Breast epithelium (tissue), 4 donors: ENCODE measurements at regions not wholly inside any gene's neighbourhood (a gene's known extent, or its start where the extent isn't known, plus 50 kb on each side); places are given as distances from the start of the nearest gene placed in this dataset.

ENCODE experiments used
- DNase-seq, 2 donors: peaks; one replicate each; pipeline ENCODE4 v3.0.0-alpha.2; 2019; ENCODE audit warnings: low spot score in 2 of 2
- H3K27ac ChIP-seq, 2 donors: fragments of 200-600 bp; sonication (generic) in 1 of 2; one replicate each; pipeline ENCODE4 v1.5.1; 2016 to 2019; ENCODE audit warnings: mild to moderate bottlenecking in 1 of 2
- H3K27me3 ChIP-seq, 2 donors: fragments of 200-600 bp; sonication (generic) in 1 of 2; one replicate each; pipeline versions ENCODE4 v1.5.1 to v1.6.0; 2017 to 2019; ENCODE audit warnings: control low read depth in 1 of 2, mild to moderate bottlenecking in 1 of 2
- H3K36me3 ChIP-seq: fragments of 200-600 bp; one replicate; pipeline ENCODE4 v1.5.1; 2019
- H3K4me1 ChIP-seq, 2 donors: fragments of 200-600 bp; sonication (generic); one replicate each; pipeline ENCODE4 v1.5.1; 2016 to 2019; ENCODE audit warnings: control low read depth in 1 of 2
- H3K4me3 ChIP-seq, 3 donors: fragments of 200-600 bp; sonication (generic); 1 replicate in 2 of 3; 2 replicates in 1 of 3; pipeline ENCODE4 v1.5.1; 2016 to 2019; ENCODE audit warnings: mild to moderate bottlenecking in 3 of 3, moderate library complexity in 2 of 3
- H3K9me3 ChIP-seq, 2 donors: fragments of 200-600 bp; sonication (generic) in 1 of 2; one replicate each; pipeline ENCODE4 v1.5.1; 2016 to 2019; ENCODE audit warnings: control low read depth in 1 of 2
- POLR2A ChIP-seq: fragments of 450-650 bp; IDR thresholded peaks from one replicate; pipeline ENCODE4 v1.6.1; 2016; ENCODE audit warnings: antibody characterized with exemption, mild to moderate bottlenecking, moderate library complexity
- POLR2AphosphoS5 ChIP-seq, 3 donors: sonication (generic); formaldehyde crosslinking; IDR thresholded peaks; one replicate each; pipeline ENCODE4 v1.6.1; 2017; ENCODE audit warnings: antibody characterized with exemption in 3 of 3
- intact Hi-C: fragments of 100-400 bp; cut with DNase I; formaldehyde crosslinking; loops from one replicate; pipeline ENCODE4 v1.15.1; 2023; ENCODE audit warnings: low total_unique reads
- TF ChIP-seq, protein P1 (sequence below), 3 donors: fragments of 450-650 bp; IDR thresholded peaks; one replicate each; pipeline ENCODE4 v1.5.1; 2016 to 2017; ENCODE audit warnings: antibody characterized with exemption in 3 of 3, mild to moderate bottlenecking in 3 of 3, moderate library complexity in 3 of 3

DNA sequence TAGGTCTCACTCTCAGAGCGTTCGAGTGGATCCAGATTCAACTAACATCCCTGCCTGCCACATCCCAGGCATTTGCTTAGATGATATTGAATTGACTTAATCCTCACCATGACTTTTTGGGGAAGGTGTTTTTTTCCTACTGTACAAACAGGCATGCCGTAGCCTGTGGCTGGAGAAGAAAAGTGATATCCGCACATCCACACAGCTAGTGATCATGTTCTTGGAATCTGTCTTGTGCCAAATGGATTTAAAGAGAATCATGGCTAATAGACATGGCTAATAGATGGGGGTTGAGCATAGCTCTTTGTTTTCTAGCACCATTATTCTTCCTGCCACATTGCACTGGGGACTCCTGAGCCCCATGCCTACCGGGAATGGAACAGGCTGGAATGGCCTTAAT, 82.1 kb upstream of the THY1 start:
- no peaks in the 10 kb centered on the region for H3K4me1 ChIP-seq
- intact Hi-C loops, result no loop called here
- no peaks in the 10 kb centered on the region for H3K9me3 ChIP-seq
- TF ChIP-seq POLR2A, result no peak
- TF ChIP-seq POLR2AphosphoS5 (IDR thresholded peaks at IDR 0.05), result no peak
- TF ChIP-seq, protein P1, sequence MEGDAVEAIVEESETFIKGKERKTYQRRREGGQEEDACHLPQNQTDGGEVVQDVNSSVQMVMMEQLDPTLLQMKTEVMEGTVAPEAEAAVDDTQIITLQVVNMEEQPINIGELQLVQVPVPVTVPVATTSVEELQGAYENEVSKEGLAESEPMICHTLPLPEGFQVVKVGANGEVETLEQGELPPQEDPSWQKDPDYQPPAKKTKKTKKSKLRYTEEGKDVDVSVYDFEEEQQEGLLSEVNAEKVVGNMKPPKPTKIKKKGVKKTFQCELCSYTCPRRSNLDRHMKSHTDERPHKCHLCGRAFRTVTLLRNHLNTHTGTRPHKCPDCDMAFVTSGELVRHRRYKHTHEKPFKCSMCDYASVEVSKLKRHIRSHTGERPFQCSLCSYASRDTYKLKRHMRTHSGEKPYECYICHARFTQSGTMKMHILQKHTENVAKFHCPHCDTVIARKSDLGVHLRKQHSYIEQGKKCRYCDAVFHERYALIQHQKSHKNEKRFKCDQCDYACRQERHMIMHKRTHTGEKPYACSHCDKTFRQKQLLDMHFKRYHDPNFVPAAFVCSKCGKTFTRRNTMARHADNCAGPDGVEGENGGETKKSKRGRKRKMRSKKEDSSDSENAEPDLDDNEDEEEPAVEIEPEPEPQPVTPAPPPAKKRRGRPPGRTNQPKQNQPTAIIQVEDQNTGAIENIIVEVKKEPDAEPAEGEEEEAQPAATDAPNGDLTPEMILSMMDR (IDR thresholded peaks at IDR 0.05), result no peak
- H3K4me3 ChIP-seq, result no peak overlapping the region
- H3K27ac ChIP-seq, result no peak overlapping the region
- no peak for DNase-seq
- no peaks in the 10 kb centered on the region for H3K36me3 ChIP-seq
- peaks cover 0 to 4% of the 10 kb centered on the region in 2 donors for H3K27me3 ChIP-seq

DNA sequence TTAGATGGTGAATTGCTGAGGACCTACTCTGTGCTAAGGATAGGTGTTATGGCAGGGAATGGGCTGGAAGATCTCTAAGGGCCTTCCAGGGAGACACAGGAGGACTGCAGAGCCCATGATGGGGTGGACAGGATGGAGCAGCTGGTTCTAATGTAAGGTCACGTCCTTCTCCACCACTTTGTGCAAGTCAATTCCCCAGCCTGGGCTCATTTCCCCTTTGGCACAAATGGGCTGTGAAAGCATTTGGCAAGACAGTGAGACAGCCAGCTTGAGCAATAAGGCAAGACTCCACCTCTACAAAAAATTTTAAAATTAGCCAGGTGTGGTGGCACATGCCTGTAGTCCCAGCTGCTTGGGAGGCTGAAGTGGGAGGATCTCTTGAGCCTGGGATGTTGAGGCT, 81.4 kb upstream of the THY1 start:
- TF ChIP-seq POLR2A (no peak), POLR2AphosphoS5 (IDR thresholded peaks at IDR 0.05) (no peak)
- TF ChIP-seq, protein P1 (IDR thresholded peaks at IDR 0.05), result no peak
- no peak overlapping the region for H3K27ac ChIP-seq

GRCh38 chr11:119501777-119502405, 78.9 kb upstream of the THY1 start:
- intact Hi-C loops, result no loop called here
- Histone ChIP-seq H3K9me3 (no peaks in the 10 kb centered on the region), H3K4me3 (no peak overlapping the region), H3K36me3 (no peaks in the 10 kb centered on the region), H3K27ac (no peak overlapping the region), H3K4me1 (no peaks in the 10 kb centered on the region), H3K27me3 (peaks cover 0 to 4% of the 10 kb centered on the region in 2 donors)
- TF ChIP-seq POLR2AphosphoS5 (IDR thresholded peaks at IDR 0.05) (no peak), POLR2A (no peak)
- TF ChIP-seq, protein P1 (IDR thresholded peaks at IDR 0.05), result no peak
- no peak for DNase-seq

More for the DNA sequence above, 81.4 kb upstream of the THY1 start:
- intact Hi-C loops, result no loop called here
- H3K36me3 ChIP-seq, result no peaks in the 10 kb centered on the region
- DNase-seq, result no peak
- no peak overlapping the region for H3K4me3 ChIP-seq
- no peaks in the 10 kb centered on the region for H3K4me1 ChIP-seq
- no peaks in the 10 kb centered on the region for H3K9me3 ChIP-seq
- H3K27me3 ChIP-seq, result peaks cover 0 to 4% of the 10 kb centered on the region in 2 donors

DNA sequence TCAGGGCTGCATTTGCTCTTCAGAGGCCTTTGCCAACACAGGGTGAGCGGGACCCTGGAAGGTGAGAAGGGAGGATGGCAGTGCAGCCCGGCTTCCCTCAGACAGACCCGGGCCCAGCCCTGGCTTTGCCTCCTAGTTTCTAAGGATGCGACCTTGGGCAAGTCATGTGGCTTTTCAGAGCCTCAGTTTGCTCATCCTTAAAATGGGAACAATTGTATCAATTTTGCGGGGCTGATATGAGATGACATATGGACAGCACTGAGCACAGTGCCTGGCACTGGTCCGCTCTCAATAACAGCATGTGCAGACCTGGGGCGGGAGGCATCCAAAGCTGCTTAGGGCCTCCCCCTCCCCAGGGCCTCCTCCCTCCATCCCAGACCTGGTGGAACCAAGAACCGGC, 74.7 kb upstream of the THY1 start:
- no peak for TF ChIP-seq POLR2A
- TF ChIP-seq, protein P1 (IDR thresholded peaks at IDR 0.05), result no peak
- Histone ChIP-seq H3K27me3 (peaks cover 0 to 4% of the 10 kb centered on the region in 2 donors), H3K27ac (no peak overlapping the region), H3K36me3 (no peaks in the 10 kb centered on the region), H3K4me3 (no peak overlapping the region), H3K9me3 (no peaks in the 10 kb centered on the region), H3K4me1 (no peaks in the 10 kb centered on the region)
- DNase-seq, result no peak
- intact Hi-C loops, result no loop called here

GRCh38 chr11:119496997-119497396, 74.0 kb upstream of the THY1 start:
- Histone ChIP-seq H3K4me3 (no peak overlapping the region), H3K27me3 (peaks cover 0 to 2% of the 10 kb centered on the region in 2 donors), H3K36me3 (no peaks in the 10 kb centered on the region), H3K4me1 (no peaks in the 10 kb centered on the region), H3K9me3 (no peaks in the 10 kb centered on the region), H3K27ac (no peak overlapping the region)
- no peak for DNase-seq
- TF ChIP-seq POLR2A (no peak), POLR2AphosphoS5 (IDR thresholded peaks at IDR 0.05) (no peak)
- TF ChIP-seq, protein P1 (IDR thresholded peaks at IDR 0.05), result no peak
- intact Hi-C loops, result no loop called here
